Osteoblast (primary cell): ENCODE measurements at regions not wholly inside any gene's neighbourhood (a gene's known extent, or its start where the extent isn't known, plus 50 kb on each side); places are given as distances from the start of the nearest gene placed in this dataset.

Experiments
- DNase-seq: peaks from one replicate; pipeline ENCODE4 v3.0.0; 2011; ENCODE audit warnings: low spot score, mixed read lengths; ENCODE audit not compliant: insufficient read length; ENCODE audit errors: missing footprints
- H2AFZ ChIP-seq: 2 replicates; pipeline ENCODE4 v1.6.0; 2011; ENCODE audit warnings: mild to moderate bottlenecking, low read length
- H3K27ac ChIP-seq: 2 replicates; pipeline ENCODE4 v1.5.1; 2011; ENCODE audit warnings: mild to moderate bottlenecking, low read depth, low read length, moderate library complexity
- H3K27me3 ChIP-seq: 2 replicates; pipeline ENCODE4 v1.6.0; 2012; ENCODE audit warnings: mild to moderate bottlenecking, control low read depth, inconsistent platforms, low read length, moderate library complexity; ENCODE audit not compliant: insufficient read depth
- H3K36me3 ChIP-seq: 2 replicates; pipeline ENCODE4 v1.5.1; 2011; ENCODE audit warnings: mild to moderate bottlenecking, low read length, control low read depth, moderate library complexity; ENCODE audit not compliant: insufficient read depth
- H3K4me1 ChIP-seq: 2 replicates; pipeline ENCODE4 v1.5.1; 2011; ENCODE audit warnings: mild to moderate bottlenecking, low read length, control low read depth, moderate library complexity; ENCODE audit not compliant: insufficient read depth
- H3K4me2 ChIP-seq: 2 replicates; pipeline ENCODE4 v1.6.0; 2011; ENCODE audit warnings: mild to moderate bottlenecking, low read length; ENCODE audit not compliant: insufficient read depth
- H3K4me3 ChIP-seq: fragments of 200-600 bp; sonication (generic); 3 replicates; pipeline ENCODE4 v1.5.1; 2012; ENCODE audit warnings: mild to moderate bottlenecking, low read length, inconsistent platforms; ENCODE audit not compliant: insufficient read depth
- H3K79me2 ChIP-seq: 2 replicates; pipeline ENCODE4 v1.6.0; 2012; ENCODE audit warnings: mild to moderate bottlenecking, low read length, control low read depth, inconsistent platforms; ENCODE audit not compliant: insufficient read depth
- H3K9me3 ChIP-seq: 2 replicates; pipeline ENCODE4 v1.5.1; 2011; ENCODE audit warnings: low read depth, low read length, control low read depth
- H4K20me1 ChIP-seq: 2 replicates; pipeline ENCODE4 v1.6.0; 2012; ENCODE audit warnings: mild to moderate bottlenecking, low read length, control low read depth; ENCODE audit not compliant: insufficient read depth
- TF ChIP-seq, protein P1 (sequence below): IDR thresholded peaks from 2 replicates; pipeline ENCODE4 v1.5.1; 2011; ENCODE audit warnings: mild to moderate bottlenecking, low read depth, low read length, moderate library complexity; ENCODE audit errors: extremely low read depth

DNA sequence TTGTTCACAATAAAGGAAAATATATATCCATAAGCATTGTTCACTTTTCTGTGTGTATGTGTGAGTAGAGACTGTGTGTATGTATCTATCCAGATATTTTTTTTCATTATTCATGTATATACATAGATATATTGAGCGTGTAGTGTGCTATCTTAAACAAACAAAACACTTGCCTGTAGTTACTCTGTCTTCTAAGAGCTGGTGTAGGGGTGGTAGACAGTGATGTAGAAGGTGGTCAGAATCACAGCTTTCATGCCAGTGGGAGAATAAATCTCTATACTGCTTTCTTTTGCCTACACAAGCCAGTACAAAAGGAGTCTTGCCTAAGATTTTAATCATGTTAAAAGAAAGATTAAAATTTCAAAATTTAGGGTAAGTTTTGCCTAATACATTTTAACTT is 122.0 kb downstream of the UCHL5 start:
- Histone ChIP-seq H3K9me3 (no peaks in the 10 kb centered on the region), H3K79me2 (no peaks in the 10 kb centered on the region), H4K20me1 (no peaks in the 10 kb centered on the region), H3K4me2 (no peak overlapping the region), H2AFZ (no peak overlapping the region), H3K4me3 (no peak overlapping the region), H3K27ac (no peak overlapping the region), H3K36me3 (no peaks in the 10 kb centered on the region), H3K27me3 (no peaks in the 10 kb centered on the region), H3K4me1 (no peaks in the 10 kb centered on the region)
- TF ChIP-seq, protein P1, sequence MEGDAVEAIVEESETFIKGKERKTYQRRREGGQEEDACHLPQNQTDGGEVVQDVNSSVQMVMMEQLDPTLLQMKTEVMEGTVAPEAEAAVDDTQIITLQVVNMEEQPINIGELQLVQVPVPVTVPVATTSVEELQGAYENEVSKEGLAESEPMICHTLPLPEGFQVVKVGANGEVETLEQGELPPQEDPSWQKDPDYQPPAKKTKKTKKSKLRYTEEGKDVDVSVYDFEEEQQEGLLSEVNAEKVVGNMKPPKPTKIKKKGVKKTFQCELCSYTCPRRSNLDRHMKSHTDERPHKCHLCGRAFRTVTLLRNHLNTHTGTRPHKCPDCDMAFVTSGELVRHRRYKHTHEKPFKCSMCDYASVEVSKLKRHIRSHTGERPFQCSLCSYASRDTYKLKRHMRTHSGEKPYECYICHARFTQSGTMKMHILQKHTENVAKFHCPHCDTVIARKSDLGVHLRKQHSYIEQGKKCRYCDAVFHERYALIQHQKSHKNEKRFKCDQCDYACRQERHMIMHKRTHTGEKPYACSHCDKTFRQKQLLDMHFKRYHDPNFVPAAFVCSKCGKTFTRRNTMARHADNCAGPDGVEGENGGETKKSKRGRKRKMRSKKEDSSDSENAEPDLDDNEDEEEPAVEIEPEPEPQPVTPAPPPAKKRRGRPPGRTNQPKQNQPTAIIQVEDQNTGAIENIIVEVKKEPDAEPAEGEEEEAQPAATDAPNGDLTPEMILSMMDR = no peak
- no peak for DNase-seq

DNA sequence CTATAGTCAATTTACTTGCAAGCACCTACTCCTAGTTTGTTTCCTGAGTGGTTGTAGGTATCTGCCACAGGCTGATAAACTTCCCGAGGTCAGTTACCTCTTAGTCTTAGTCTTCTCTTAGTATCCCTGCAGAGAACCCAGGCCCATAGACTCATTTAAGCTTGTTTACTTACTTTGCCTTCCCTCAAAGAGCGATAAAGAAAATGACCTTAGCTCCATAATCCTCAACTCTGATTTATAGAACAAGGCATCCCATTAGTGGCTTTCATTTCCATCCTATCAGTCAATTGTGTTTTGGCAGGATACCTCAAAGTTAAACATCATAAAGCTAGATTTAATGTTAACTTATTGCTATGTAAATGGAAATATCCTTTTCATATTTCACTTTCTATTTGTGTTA is 119.7 kb downstream of the UCHL5 start:
- no peaks in the 10 kb centered on the region for H3K79me2 ChIP-seq
- DNase-seq = no peak
- no peaks in the 10 kb centered on the region for H4K20me1 ChIP-seq
- TF ChIP-seq, protein P1 = no peak
- H3K27me3 ChIP-seq = no peaks in the 10 kb centered on the region
- no peak overlapping the region for H2AFZ ChIP-seq
- H3K4me2 ChIP-seq = no peak overlapping the region
- no peak overlapping the region for H3K27ac ChIP-seq
- no peaks in the 10 kb centered on the region for H3K4me1 ChIP-seq
- no peaks in the 10 kb centered on the region for H3K36me3 ChIP-seq
- no peaks in the 10 kb centered on the region for H3K9me3 ChIP-seq
- no peak overlapping the region for H3K4me3 ChIP-seq

DNA sequence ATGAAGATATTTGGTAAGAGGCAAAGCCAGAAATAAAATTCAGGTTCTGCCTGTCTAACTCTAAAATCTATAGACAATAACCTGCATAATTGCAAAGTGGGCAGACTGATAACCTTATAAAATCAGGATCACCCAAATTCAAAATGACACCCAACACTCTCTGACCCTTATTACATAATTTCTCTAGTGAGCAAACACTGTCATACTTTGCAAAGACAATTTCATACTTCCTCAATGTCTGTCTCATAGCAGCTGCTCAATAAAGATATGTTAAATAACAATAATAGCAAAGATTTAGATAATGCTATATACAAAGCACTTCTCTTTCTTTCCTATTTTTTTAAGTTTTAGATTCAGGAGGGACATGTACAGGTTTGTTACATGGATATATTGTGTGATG is 118.5 kb downstream of the UCHL5 start:
- H3K27ac ChIP-seq = no peak overlapping the region
- H4K20me1 ChIP-seq = no peaks in the 10 kb centered on the region
- H3K4me2 ChIP-seq = no peak overlapping the region
- no peak for DNase-seq
- TF ChIP-seq, protein P1 = no peak
- H2AFZ ChIP-seq = no peak overlapping the region
- no peaks in the 10 kb centered on the region for H3K4me1 ChIP-seq
- H3K4me3 ChIP-seq = no peak overlapping the region
- H3K27me3 ChIP-seq = no peaks in the 10 kb centered on the region
- H3K79me2 ChIP-seq = no peaks in the 10 kb centered on the region
- H3K36me3 ChIP-seq = no peaks in the 10 kb centered on the region
- H3K9me3 ChIP-seq = no peaks in the 10 kb centered on the region

DNA sequence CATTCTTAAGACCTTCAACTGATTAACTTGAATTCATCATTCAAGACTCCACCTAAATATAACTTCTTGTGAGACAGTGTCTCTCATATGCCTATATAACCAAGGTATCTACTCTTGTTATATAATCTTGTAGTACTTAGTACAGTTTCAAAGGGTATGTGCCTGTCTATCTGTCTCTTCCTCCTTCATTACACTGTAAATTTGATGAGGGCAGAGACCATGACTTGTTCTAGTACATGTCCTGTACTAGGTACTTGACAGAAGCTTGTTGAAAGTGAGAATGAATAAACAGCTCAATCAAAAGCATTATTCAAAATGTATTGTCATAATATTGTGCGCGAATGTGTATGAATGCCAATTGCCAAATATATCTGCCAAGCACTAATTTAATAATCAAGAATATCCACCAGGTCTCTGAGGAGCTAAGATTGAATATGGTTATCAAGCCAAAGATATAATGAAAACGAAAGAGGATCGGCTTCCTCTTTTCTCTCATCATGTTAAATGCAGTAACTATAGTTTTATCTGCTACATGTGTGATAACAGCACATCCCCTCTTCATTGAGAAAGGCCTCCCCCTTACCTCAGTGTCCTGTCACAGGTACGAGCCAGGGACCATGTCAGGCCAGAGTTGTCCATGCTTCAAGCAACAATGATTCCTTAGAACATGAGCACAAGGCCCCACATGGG is 117.3 kb downstream of the UCHL5 start:
- Histone ChIP-seq H3K27me3 (no peaks in the 10 kb centered on the region), H2AFZ (no peak overlapping the region), H3K4me3 (no peak overlapping the region), H3K27ac (no peak overlapping the region), H3K9me3 (no peaks in the 10 kb centered on the region), H3K4me2 (no peak overlapping the region), H3K4me1 (no peaks in the 10 kb centered on the region), H3K36me3 (no peaks in the 10 kb centered on the region), H4K20me1 (no peaks in the 10 kb centered on the region), H3K79me2 (no peaks in the 10 kb centered on the region)
- TF ChIP-seq, protein P1 = no peak
- no peak for DNase-seq
